ENCODE measurements at regions not wholly inside any gene's neighbourhood (a gene's known extent, or its start where the extent isn't known, plus 50 kb on each side); places are given as distances from the start of the nearest gene placed in this dataset.

DNA sequence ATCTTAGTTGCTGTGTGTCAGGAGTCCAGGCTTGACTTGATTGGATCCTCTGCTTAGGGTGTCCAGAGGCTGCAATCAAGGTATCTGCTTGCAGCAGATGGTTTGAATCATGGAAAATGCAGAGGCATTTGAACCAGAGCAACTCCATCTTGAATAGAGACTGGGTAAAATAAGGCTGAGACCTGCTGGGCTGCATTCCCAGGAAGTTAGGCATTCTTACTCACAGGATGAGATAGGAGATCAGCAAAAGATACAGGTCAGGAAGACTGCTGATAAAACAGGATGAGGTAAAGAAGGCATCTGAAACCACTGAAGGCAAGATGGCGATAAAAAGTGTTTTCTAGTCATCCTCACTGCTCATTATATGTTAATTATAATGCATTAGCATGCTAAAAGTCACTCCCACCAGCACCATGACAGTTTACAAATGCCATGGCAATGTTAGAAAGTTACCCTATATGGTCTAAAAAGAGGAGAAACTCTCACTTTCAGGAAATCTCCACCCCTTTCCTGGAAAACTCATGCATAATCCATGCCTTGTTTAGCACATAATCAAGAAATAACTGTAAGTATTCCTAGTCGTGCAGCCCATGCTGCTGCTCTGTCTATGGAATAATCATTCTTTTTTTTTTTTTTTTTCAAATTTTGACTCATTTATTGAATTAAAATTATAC lies 218.3 kb upstream of the CPNE8 start:
- DNase-seq (no peak), ATAC-seq (ENCODE audit: low FRiP score in 2 of 2) (no peak)
- no peaks in the 10 kb centered on the region for H3K36me3 ChIP-seq
- H3K4me3 ChIP-seq = no peak overlapping the region
- no peaks in the 10 kb centered on the region for H3K4me1 ChIP-seq
- TF ChIP-seq EP300 (IDR thresholded peaks at IDR 0.05) (no peak), POLR2AphosphoS5 (IDR thresholded peaks at IDR 0.05) (no peak), POLR2A (IDR thresholded peaks at IDR 0.05) (no peak)
- TF ChIP-seq, protein P1, sequence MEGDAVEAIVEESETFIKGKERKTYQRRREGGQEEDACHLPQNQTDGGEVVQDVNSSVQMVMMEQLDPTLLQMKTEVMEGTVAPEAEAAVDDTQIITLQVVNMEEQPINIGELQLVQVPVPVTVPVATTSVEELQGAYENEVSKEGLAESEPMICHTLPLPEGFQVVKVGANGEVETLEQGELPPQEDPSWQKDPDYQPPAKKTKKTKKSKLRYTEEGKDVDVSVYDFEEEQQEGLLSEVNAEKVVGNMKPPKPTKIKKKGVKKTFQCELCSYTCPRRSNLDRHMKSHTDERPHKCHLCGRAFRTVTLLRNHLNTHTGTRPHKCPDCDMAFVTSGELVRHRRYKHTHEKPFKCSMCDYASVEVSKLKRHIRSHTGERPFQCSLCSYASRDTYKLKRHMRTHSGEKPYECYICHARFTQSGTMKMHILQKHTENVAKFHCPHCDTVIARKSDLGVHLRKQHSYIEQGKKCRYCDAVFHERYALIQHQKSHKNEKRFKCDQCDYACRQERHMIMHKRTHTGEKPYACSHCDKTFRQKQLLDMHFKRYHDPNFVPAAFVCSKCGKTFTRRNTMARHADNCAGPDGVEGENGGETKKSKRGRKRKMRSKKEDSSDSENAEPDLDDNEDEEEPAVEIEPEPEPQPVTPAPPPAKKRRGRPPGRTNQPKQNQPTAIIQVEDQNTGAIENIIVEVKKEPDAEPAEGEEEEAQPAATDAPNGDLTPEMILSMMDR (IDR thresholded peaks at IDR 0.05) = no peak
- 61% methylated on average over 2 of the region's 2 CpGs for WGBS, 2 donors
- no peaks in the 10 kb centered on the region for H3K9me3 ChIP-seq
- no peak overlapping the region for H3K27ac ChIP-seq
- H3K27me3 ChIP-seq = no peaks in the 10 kb centered on the region

DNA sequence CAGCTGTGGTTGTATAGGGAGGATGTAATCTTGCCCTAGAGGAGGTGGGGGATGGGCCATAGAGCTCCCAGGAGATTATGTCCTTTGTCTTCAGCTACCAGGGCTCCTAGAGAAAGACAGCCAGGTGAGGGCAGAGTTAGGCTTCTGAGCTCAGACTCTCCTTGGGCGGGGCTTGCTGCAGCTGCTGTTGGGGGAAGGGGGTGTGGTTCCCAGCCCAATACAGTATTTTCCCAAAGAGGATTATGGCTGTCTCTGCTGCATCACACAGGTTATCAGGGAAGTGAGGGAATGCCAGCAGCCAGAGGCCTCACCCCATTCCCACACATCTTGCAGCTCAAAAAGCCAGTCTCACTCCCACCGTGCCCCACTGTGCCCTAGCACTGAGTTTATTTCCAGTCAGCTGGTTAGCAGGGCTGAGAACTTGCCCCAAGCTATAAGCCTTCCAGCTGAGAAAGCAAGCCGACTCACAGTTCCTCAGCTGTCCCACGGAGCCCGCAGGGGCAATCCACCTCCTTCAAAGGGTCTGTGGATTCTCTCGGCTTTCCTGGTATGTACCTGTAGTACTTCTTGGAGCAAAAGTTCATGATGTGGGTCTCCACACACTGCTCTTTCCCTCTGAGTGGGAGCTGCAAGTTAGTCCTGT lies 217.3 kb upstream of the CPNE8 start:
- Histone ChIP-seq H3K4me1 (no peaks in the 10 kb centered on the region), H3K27me3 (no peaks in the 10 kb centered on the region), H3K36me3 (no peaks in the 10 kb centered on the region), H3K27ac (no peak overlapping the region), H3K9me3 (no peaks in the 10 kb centered on the region), H3K4me3 (no peak overlapping the region)
- DNase-seq (no peak), ATAC-seq (ENCODE audit: low FRiP score in 2 of 2) (no peak)
- WGBS, 2 donors = 86 to 94% methylated on average over 6 of the region's 6 CpGs
- no peak for TF ChIP-seq POLR2AphosphoS5 (IDR thresholded peaks at IDR 0.05)
- TF ChIP-seq POLR2A (IDR thresholded peaks at IDR 0.05) = no peak
- TF ChIP-seq, protein P1 (IDR thresholded peaks at IDR 0.05) = no peak
- TF ChIP-seq EP300 (IDR thresholded peaks at IDR 0.05) = no peak

DNA sequence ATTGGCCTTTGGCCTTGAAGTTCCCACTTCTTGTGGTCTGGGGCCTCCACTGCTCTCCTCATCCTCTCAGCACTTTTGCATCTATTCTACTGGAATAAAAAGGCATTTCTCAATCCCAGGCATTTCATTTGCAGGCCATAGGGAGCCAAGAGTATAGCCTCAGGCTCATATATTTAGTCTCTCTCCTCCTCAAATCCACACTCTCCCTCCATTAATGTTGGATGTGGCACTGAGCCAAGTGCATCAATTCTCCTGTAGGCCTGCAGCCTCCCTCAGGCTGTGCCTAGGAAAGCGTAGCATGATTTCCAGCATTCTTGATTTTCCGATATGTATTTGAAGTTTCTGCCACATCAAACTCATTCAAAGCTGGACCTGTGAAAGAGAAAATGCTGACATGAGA lies 211.5 kb upstream of the CPNE8 start:
- WGBS, 2 donors = 89 to 92% methylated on average over 2 of the region's 2 CpGs
- Histone ChIP-seq H3K4me1 (no peaks in the 10 kb centered on the region), H3K4me3 (no peak overlapping the region), H3K9me3 (no peaks in the 10 kb centered on the region), H3K27ac (no peak overlapping the region), H3K36me3 (no peaks in the 10 kb centered on the region), H3K27me3 (no peaks in the 10 kb centered on the region)
- no peak for TF ChIP-seq POLR2AphosphoS5 (IDR thresholded peaks at IDR 0.05)
- TF ChIP-seq, protein P1 (IDR thresholded peaks at IDR 0.05) = no peak
- no peak for TF ChIP-seq POLR2A (IDR thresholded peaks at IDR 0.05)
- no peak for TF ChIP-seq EP300 (IDR thresholded peaks at IDR 0.05)
- ATAC-seq (ENCODE audit: low FRiP score in 2 of 2) (no peak), DNase-seq (no peak)

DNA sequence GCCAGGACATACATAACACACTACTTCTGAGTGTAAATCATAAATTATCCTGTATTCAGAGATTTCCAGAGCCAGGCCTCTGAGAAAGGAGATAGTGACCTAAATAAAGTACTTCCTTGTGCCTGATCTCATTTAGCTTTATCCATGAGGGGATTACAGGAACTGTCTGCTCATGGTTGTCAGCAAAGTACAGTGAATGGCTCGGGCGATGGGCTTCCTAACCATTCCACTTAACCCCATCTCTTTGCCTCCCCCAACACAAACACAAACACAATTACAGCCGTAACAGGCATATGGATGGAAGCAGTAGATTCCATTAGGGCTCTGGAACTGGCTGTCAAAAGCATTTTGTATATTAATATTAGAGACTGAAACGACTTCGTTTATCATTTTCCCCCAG lies 206.7 kb upstream of the CPNE8 start:
- no peak for DNase-seq
- H3K4me3 ChIP-seq = no peak overlapping the region
- TF ChIP-seq, protein P1 (IDR thresholded peaks at IDR 0.05) = no peak
- TF ChIP-seq EP300 (IDR thresholded peaks at IDR 0.05) (no peak), POLR2AphosphoS5 (IDR thresholded peaks at IDR 0.05) (no peak), POLR2A (IDR thresholded peaks at IDR 0.05) (no peak)
- H3K4me1 ChIP-seq = no peaks in the 10 kb centered on the region
- 83 to 89% methylated on average over 5 of the region's 5 CpGs for WGBS, 2 donors
- no peaks in the 10 kb centered on the region for H3K36me3 ChIP-seq
- H3K9me3 ChIP-seq = no peaks in the 10 kb centered on the region
- no peak for ATAC-seq (ENCODE audit: low FRiP score in 2 of 2)
- no peak overlapping the region for H3K27ac ChIP-seq
- H3K27me3 ChIP-seq = no peaks in the 10 kb centered on the region

DNA sequence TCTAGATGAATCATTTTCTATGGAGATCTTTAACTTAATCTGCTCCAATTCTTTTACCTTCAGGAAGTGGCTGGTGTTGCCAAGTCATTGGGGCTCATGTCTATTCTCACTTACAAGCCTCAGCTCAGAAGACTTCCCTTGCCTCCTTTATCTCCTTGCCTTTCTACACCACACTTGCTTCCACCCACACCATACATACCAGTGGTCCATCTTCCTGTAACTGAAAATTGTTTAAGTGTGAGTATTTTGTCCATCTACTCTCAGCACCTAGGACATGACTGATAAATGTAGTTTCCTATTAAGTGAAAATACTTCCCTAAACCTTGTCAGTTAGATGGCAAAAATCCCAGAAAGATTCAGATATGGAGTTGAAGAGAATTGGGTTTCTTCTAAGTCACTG lies 199.7 kb upstream of the CPNE8 start:
- Histone ChIP-seq H3K36me3 (no peaks in the 10 kb centered on the region), H3K4me3 (no peak overlapping the region), H3K27ac (no peak overlapping the region), H3K9me3 (no peaks in the 10 kb centered on the region), H3K27me3 (no peaks in the 10 kb centered on the region), H3K4me1 (no peaks in the 10 kb centered on the region)
- no peak for DNase-seq
- no peak for ATAC-seq (ENCODE audit: low FRiP score in 2 of 2)
- TF ChIP-seq POLR2A (IDR thresholded peaks at IDR 0.05) (no peak), POLR2AphosphoS5 (IDR thresholded peaks at IDR 0.05) (no peak)
- TF ChIP-seq, protein P1 (IDR thresholded peaks at IDR 0.05) = no peak
